ENCODE measurements at regions not wholly inside any gene's neighbourhood (a gene's known extent, or its start where the extent isn't known, plus 50 kb on each side); places are given as distances from the start of the nearest gene placed in this dataset.

DNA sequence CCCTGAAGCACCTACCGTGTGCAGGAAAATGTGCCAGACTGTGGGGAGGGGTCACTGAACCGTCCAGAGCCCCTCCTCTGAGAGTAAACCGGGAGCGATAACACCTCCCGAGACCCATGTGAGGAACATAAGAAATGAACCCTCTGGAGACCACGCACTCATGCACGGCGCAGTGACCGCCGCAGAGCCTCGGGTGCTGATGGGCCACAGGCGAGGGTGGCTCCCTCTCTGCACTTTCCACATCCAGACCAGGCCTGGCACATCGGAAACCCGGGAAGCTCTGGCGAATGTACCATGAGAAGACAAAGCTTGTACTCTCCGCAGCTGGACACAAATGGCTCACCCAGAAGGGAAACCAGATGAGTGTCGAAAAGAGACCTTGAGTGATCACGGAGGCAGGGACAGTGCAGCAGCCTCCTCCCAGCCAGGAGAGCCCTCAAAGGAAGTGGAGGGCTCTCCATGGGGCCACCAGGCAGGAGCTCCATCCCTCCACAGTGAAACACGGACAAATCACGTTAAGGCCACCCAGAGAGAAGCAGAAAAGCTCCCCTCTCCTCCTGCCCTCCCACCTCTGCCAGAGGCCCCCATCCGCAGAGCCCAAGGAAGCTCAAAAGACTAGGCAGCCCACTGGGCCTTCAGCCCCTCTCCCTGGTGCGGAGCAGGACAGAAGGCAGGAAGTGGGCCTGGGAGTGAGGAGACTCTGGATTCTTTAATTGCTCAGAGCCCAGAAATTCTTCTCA is 178.1 kb upstream of the PPP2R2D start:
- no peak overlapping the region for H3K56ac ChIP-seq (ENCODE audit: insufficient read length, low read depth, low read length)
- H2AFZ ChIP-seq (ENCODE audit: low read length), result no peak overlapping the region
- H4K91ac ChIP-seq (ENCODE audit: insufficient read length, low read depth, low read length), result no peak overlapping the region
- Mint-ChIP-seq H3K27ac (no peak overlapping the region; a peak in 1 of 7 replicates), H3K9me3 (peaks cover 6 to 7% of the 10 kb centered on the region in 2 experiments), H3K4me1 (peaks cover 15 to 24% of the 10 kb centered on the region in 2 experiments), H3K27me3 (ENCODE audit: low read depth) (peaks cover 16% of the 10 kb centered on the region), H3K4me3 (no peak overlapping the region), H3K36me3 (ENCODE audit: insufficient read depth in 1 of 3, low read depth in 3 of 3) (no peaks in the 10 kb centered on the region)
- no peak overlapping the region for H4K5ac ChIP-seq (ENCODE audit: insufficient read length, low read depth, low read length)
- H3K9ac ChIP-seq (ENCODE audit: extremely low read depth, insufficient read length, low read length), result no peak overlapping the region
- DNase-seq, result peak; percentile 18
- H3K79me1 ChIP-seq (ENCODE audit: insufficient read depth, low read depth, low read length, poor library complexity, severe bottlenecking), result no peaks in the 10 kb centered on the region
- H3K79me2 ChIP-seq (ENCODE audit: insufficient read depth, low read length), result no peaks in the 10 kb centered on the region
- H2BK20ac ChIP-seq (ENCODE audit: low read depth, low read length, poor library complexity, severe bottlenecking), result no peak overlapping the region
- H3K18ac ChIP-seq (ENCODE audit: insufficient read length, low read depth, low read length), result no peak overlapping the region
- no peaks in the 10 kb centered on the region; the same call in 1 of the 2 replicates for H3K27me3 ChIP-seq (ENCODE audit: insufficient read depth, low read length)
- H3K9me3 ChIP-seq (ENCODE audit: control insufficient read depth, low read depth, low read length), result no peaks in the 10 kb centered on the region
- no peak overlapping the region for H2BK120ac ChIP-seq (ENCODE audit: low read depth, low read length, poor library complexity, severe bottlenecking)
- WGBS (ENCODE audit: extremely low coverage, insufficient read length, low lambda C conversion rate), result no CpG with 5 or more reads among the region's 22 CpGs
- H2BK12ac ChIP-seq (ENCODE audit: insufficient read length, low read depth, low read length), result no peak overlapping the region
- H3K23ac ChIP-seq (ENCODE audit: insufficient read length, low read depth, low read length), result no peak overlapping the region
- no peaks in the 10 kb centered on the region for H3K4me1 ChIP-seq (ENCODE audit: insufficient read depth, low read length)
- no peak overlapping the region for H3K4me2 ChIP-seq (ENCODE audit: insufficient read depth, insufficient read length, low read length)
- no peak overlapping the region for H2BK5ac ChIP-seq (ENCODE audit: insufficient read length, low read length)
- H4K8ac ChIP-seq (replicated peaks; ENCODE audit: insufficient read length, low read depth, low read length), result no peak overlapping the region
- no peak overlapping the region for H3K27ac ChIP-seq (ENCODE audit: insufficient read length, low read depth, low read length)
- H2AK5ac ChIP-seq (ENCODE audit: insufficient read length, low read length), result no peak overlapping the region
- TF ChIP-seq, protein P1, sequence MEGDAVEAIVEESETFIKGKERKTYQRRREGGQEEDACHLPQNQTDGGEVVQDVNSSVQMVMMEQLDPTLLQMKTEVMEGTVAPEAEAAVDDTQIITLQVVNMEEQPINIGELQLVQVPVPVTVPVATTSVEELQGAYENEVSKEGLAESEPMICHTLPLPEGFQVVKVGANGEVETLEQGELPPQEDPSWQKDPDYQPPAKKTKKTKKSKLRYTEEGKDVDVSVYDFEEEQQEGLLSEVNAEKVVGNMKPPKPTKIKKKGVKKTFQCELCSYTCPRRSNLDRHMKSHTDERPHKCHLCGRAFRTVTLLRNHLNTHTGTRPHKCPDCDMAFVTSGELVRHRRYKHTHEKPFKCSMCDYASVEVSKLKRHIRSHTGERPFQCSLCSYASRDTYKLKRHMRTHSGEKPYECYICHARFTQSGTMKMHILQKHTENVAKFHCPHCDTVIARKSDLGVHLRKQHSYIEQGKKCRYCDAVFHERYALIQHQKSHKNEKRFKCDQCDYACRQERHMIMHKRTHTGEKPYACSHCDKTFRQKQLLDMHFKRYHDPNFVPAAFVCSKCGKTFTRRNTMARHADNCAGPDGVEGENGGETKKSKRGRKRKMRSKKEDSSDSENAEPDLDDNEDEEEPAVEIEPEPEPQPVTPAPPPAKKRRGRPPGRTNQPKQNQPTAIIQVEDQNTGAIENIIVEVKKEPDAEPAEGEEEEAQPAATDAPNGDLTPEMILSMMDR (conservative IDR thresholded peaks at IDR 0.05), result no peak
- H3K23me2 ChIP-seq (ENCODE audit: insufficient read length, low read depth, low read length, poor library complexity, severe bottlenecking), result no peaks in the 10 kb centered on the region
- no peak overlapping the region for H2BK15ac ChIP-seq (ENCODE audit: low read depth, low read length)
- H3K14ac ChIP-seq (ENCODE audit: insufficient read depth, low read length), result no peak overlapping the region
- no peak overlapping the region for H3K4ac ChIP-seq (ENCODE audit: low read depth, low read length)
- no peak overlapping the region for H3T11ph ChIP-seq (ENCODE audit: low read length)
- H4K20me1 ChIP-seq (ENCODE audit: control insufficient read depth, insufficient read depth, insufficient read length), result no peaks in the 10 kb centered on the region
